Tibial nerve (tissue), 4 donors: ENCODE measurements at regions not wholly inside any gene's neighbourhood (a gene's known extent, or its start where the extent isn't known, plus 50 kb on each side); places are given as distances from the start of the nearest gene placed in this dataset.

Experiments used
- EP300 ChIP-seq, 2 donors: sonication (generic); formaldehyde crosslinking; IDR thresholded peaks; one replicate each; pipeline ENCODE4 v1.6.1; 2017; ENCODE audit warnings: antibody characterized with exemption in 2 of 2, mild to moderate bottlenecking in 1 of 2
- TF ChIP-seq, protein P1 (sequence below), 5 experiments: fragments of 200-600 bp in 3 of 5; fragments of 450-650 bp in 2 of 5; sonication (generic) in 3 of 5; IDR thresholded peaks; one replicate each; pipeline ENCODE4 v1.5.1; 2016 to 2019; ENCODE audit warnings: antibody characterized with exemption in 5 of 5, mild to moderate bottlenecking in 3 of 5, moderate library complexity in 2 of 5

DNA sequence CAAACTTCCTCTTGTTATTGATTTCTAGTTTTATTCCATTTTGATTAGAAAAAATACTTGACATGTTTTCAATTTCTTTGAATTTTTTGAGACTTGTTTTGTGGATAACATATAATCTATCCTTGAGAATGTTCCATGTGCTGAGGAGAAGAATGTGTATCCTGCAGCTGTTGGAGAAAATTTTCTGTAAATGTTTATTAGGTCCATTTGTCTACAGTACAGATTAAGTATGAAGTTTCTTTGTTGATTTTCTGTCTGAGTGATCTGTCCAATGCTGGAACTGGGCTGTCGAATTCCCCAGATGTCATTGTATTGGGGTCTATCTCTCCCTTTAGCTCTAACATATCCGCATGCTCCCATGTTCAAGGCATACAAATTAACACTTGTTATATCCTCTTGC, 251.2 kb downstream of the CSNK1G3 start:
- no peak for TF ChIP-seq EP300 (IDR thresholded peaks at IDR 0.05)
- TF ChIP-seq, protein P1, sequence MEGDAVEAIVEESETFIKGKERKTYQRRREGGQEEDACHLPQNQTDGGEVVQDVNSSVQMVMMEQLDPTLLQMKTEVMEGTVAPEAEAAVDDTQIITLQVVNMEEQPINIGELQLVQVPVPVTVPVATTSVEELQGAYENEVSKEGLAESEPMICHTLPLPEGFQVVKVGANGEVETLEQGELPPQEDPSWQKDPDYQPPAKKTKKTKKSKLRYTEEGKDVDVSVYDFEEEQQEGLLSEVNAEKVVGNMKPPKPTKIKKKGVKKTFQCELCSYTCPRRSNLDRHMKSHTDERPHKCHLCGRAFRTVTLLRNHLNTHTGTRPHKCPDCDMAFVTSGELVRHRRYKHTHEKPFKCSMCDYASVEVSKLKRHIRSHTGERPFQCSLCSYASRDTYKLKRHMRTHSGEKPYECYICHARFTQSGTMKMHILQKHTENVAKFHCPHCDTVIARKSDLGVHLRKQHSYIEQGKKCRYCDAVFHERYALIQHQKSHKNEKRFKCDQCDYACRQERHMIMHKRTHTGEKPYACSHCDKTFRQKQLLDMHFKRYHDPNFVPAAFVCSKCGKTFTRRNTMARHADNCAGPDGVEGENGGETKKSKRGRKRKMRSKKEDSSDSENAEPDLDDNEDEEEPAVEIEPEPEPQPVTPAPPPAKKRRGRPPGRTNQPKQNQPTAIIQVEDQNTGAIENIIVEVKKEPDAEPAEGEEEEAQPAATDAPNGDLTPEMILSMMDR (IDR thresholded peaks at IDR 0.05) = no peak
